OCI-LY7 (cell line): ENCODE measurements at regions not wholly inside any gene's neighbourhood (a gene's known extent, or its start where the extent isn't known, plus 50 kb on each side); places are given as distances from the start of the nearest gene placed in this dataset.

Experiments
- BruUV-seq: library from RNA; stranded (reverse); fragments of 400-500 nt; replicated peaks from 2 replicates; lab custom pipeline; 2021; lab: Mats Ljungman, UMichigan
- CTCF ChIA-PET: fragments of 300-600 bp; sonication (Branson Sonifier 250); formaldehyde crosslinking; loops from one replicate; lab custom pipeline; 2022; ENCODE audit warnings: antibody characterized with exemption; ENCODE audit not compliant: unreplicated experiment; lab: Charles Lee
- POLR2A ChIA-PET: fragments of 300-600 bp; sonication (Branson Sonifier 250); formaldehyde crosslinking; loops from one replicate; lab custom pipeline; 2022; ENCODE audit warnings: antibody characterized with exemption; lab: Charles Lee
- DNase-seq: peaks from one replicate; pipeline ENCODE4 v3.0.0-alpha.2; 2015; ENCODE audit warnings: low spot score
- H2AFZ ChIP-seq: fragments of 200-600 bp; sonication (generic), shearing (Covaris generic); 2 replicates; pipeline ENCODE4 v1.6.1; 2014; ENCODE audit warnings: mild to moderate bottlenecking, antibody characterized with exemption, low read length, moderate library complexity
- H3K27ac ChIP-seq: fragments of 200-600 bp; sonication (generic); 2 replicates; pipeline ENCODE4 v1.5.1; 2014; ENCODE audit warnings: mixed run types, low read depth, mild to moderate bottlenecking, moderate library complexity, low read length, inconsistent platforms; ENCODE audit not compliant: poor library complexity, severe bottlenecking
- H3K36me3 ChIP-seq: fragments of 200-600 bp; sonication (generic); 2 replicates; pipeline ENCODE4 v1.6.1; 2014; ENCODE audit warnings: mild to moderate bottlenecking, antibody characterized with exemption, low read length, moderate library complexity, mixed read lengths; ENCODE audit not compliant: insufficient read depth
- H3K4me1 ChIP-seq: fragments of 200-600 bp; sonication (generic); 2 replicates; pipeline ENCODE4 v1.5.1; 2014; ENCODE audit warnings: mild to moderate bottlenecking, low read length; ENCODE audit not compliant: insufficient read depth, poor library complexity, severe bottlenecking
- H3K4me2 ChIP-seq: fragments of 200-600 bp; sonication (generic); 2 replicates; pipeline ENCODE4 v1.6.1; 2014; ENCODE audit warnings: mild to moderate bottlenecking, low read length
- H3K4me3 ChIP-seq: fragments of 200-600 bp; sonication (generic); 2 replicates; pipeline ENCODE4 v1.5.1; 2014; ENCODE audit warnings: mild to moderate bottlenecking, low read depth, low read length; ENCODE audit not compliant: poor library complexity, severe bottlenecking
- H3K79me2 ChIP-seq: fragments of 200-600 bp; sonication (generic); 2 replicates; pipeline ENCODE4 v1.6.1; 2016; ENCODE audit warnings: low read depth, mild to moderate bottlenecking, low read length, moderate library complexity, mixed read lengths; ENCODE audit not compliant: insufficient read depth
- H3K9me2 ChIP-seq: fragments of 200-600 bp; sonication (generic); 2 replicates; pipeline ENCODE4 v1.6.1; 2016; ENCODE audit warnings: mild to moderate bottlenecking, low read length, mixed read lengths; ENCODE audit not compliant: insufficient read depth
- H3K9me3 ChIP-seq: fragments of 200-600 bp; sonication (generic); 2 replicates; pipeline ENCODE4 v1.6.1; 2014; ENCODE audit warnings: mild to moderate bottlenecking, mixed run types, low read length, mixed read lengths
- H4K20me1 ChIP-seq: fragments of 200-600 bp; sonication (generic); 2 replicates; pipeline ENCODE4 v1.6.1; 2014; ENCODE audit warnings: mild to moderate bottlenecking, antibody characterized with exemption, low read length, moderate library complexity, mixed read lengths; ENCODE audit not compliant: insufficient read depth
- CTCF ChIP-seq: fragments of 200-600 bp; sonication (generic); conservative IDR thresholded peaks from 2 replicates; pipeline ENCODE4 v1.5.1; 2014; ENCODE audit warnings: mild to moderate bottlenecking, antibody characterized with exemption, low read length, moderate library complexity, mixed read lengths
- EZH2phosphoT487 ChIP-seq: fragments of 200-600 bp; sonication (generic); IDR thresholded peaks from 2 replicates; pipeline ENCODE4 v1.6.1; 2018; ENCODE audit warnings: low read depth, borderline replicate concordance, mild to moderate bottlenecking, mixed run types, antibody characterized with exemption, low read length, moderate library complexity, mixed read lengths
- intact Hi-C: fragments of 100-400 bp; cut with micrococcal nuclease; formaldehyde crosslinking; loops from one replicate; pipeline ENCODE4 v1.10.0; 2022; ENCODE audit not compliant: unreplicated experiment

GRCh38 chr5:136631186-136631585 lies 265.8 kb upstream of the TRPC7 start:
- Histone ChIP-seq H3K4me3 (no peak overlapping the region), H2AFZ (no peak overlapping the region), H3K4me2 (no peak overlapping the region), H3K36me3 (no peaks in the 10 kb centered on the region), H3K9me2 (no peaks in the 10 kb centered on the region), H3K27ac (no peak overlapping the region), H3K79me2 (no peaks in the 10 kb centered on the region), H3K4me1 (no peaks in the 10 kb centered on the region), H3K9me3 (no peaks in the 10 kb centered on the region), H4K20me1 (no peaks in the 10 kb centered on the region)
- no peak for DNase-seq
- intact Hi-C loops, result no loop called here
- BruUV-seq, result no TSS peak
- TF ChIP-seq CTCF (no peak), EZH2phosphoT487 (no peak)
- POLR2A ChIA-PET, result no interaction called here
- CTCF ChIA-PET, result no interaction called here

- no TSS peak for BruUV-seq
- intact Hi-C loops, result no loop called here
These were observed 263.9 kb upstream of the TRPC7 start for GRCh38 chr5:136629125-136629792.

More at GRCh38 chr5:136629125-136629792, 263.9 kb upstream of the TRPC7 start:
- POLR2A ChIA-PET, result no interaction called here
- DNase-seq, result no peak
- Histone ChIP-seq H3K27ac (no peak overlapping the region), H3K36me3 (no peaks in the 10 kb centered on the region), H3K79me2 (no peaks in the 10 kb centered on the region), H3K9me2 (no peaks in the 10 kb centered on the region), H3K4me1 (no peaks in the 10 kb centered on the region), H3K9me3 (no peaks in the 10 kb centered on the region), H3K4me3 (no peak overlapping the region), H4K20me1 (no peaks in the 10 kb centered on the region), H3K4me2 (no peak overlapping the region), H2AFZ (no peak overlapping the region)
- CTCF ChIA-PET, result no interaction called here
- TF ChIP-seq EZH2phosphoT487 (no peak), CTCF (no peak)
